Panc1 (cell line): ENCODE measurements at regions not wholly inside any gene's neighbourhood (a gene's known extent, or its start where the extent isn't known, plus 50 kb on each side); places are given as distances from the start of the nearest gene placed in this dataset.

Experiments
- ATAC-seq: fragments of 200-7000 bp; cut with Tn5 transposase; 2 replicates; pipeline ENCODE4 v1.9.1; 2020; ENCODE audit warnings: mild to moderate bottlenecking, moderate library complexity
- BruUV-seq: library from RNA; stranded (reverse); fragments of 400-500 nt; replicated peaks from 2 replicates; lab custom pipeline; 2021; lab: Mats Ljungman, UMichigan
- CTCF ChIA-PET: fragments of 300-600 bp; sonication (Branson Sonifier 250); formaldehyde crosslinking; loops from one replicate; lab custom pipeline; 2022; ENCODE audit warnings: antibody characterized with exemption; lab: Charles Lee
- POLR2A ChIA-PET: fragments of 300-600 bp; sonication (Branson Sonifier 250); formaldehyde crosslinking; loops from one replicate; lab custom pipeline; 2022; ENCODE audit warnings: antibody characterized with exemption; lab: Charles Lee
- DNase-seq: peaks from one replicate; pipeline ENCODE4 v3.0.0-alpha.2; 2010; ENCODE audit warnings: low read depth, low spot score
- H3K27ac ChIP-seq: 2 replicates; pipeline ENCODE4 v1.5.1; 2011; ENCODE audit warnings: mild to moderate bottlenecking, low read length, inconsistent platforms
- H3K27me3 ChIP-seq: fragments of 200-500 bp; sonication (Bioruptor generic); 2 replicates; pipeline ENCODE4 v1.6.0; 2014; ENCODE audit warnings: low read length, inconsistent platforms; ENCODE audit not compliant: control insufficient read depth, insufficient read depth
- H3K36me3 ChIP-seq: fragments of 200-500 bp; sonication (Bioruptor generic); 2 replicates; pipeline ENCODE4 v1.5.1; 2014; ENCODE audit warnings: inconsistent platforms, mild to moderate bottlenecking, low read length, moderate library complexity; ENCODE audit not compliant: control insufficient read depth, insufficient read depth
- H3K4me1 ChIP-seq: 2 replicates; pipeline ENCODE4 v1.5.1; 2011; ENCODE audit warnings: inconsistent platforms, mild to moderate bottlenecking, low read length, moderate library complexity; ENCODE audit not compliant: control insufficient read depth, insufficient read depth
- H3K4me3 ChIP-seq, 2 experiments: 2 replicates each; pipeline ENCODE4 v1.5.1; 2011 to 2012; ENCODE audit warnings: low read depth in 2 of 2, low read length in 2 of 2, mild to moderate bottlenecking in 2 of 2, inconsistent platforms in 1 of 2, moderate library complexity in 1 of 2
- H3K9me3 ChIP-seq: fragments of 200-500 bp; sonication (Bioruptor generic); 2 replicates; pipeline ENCODE4 v1.5.1; 2014; ENCODE audit warnings: low read depth, mild to moderate bottlenecking, inconsistent platforms, low read length, moderate library complexity; ENCODE audit not compliant: control insufficient read depth, insufficient read depth
- CTCF ChIP-seq: fragments of 450-650 bp; IDR thresholded peaks from 2 replicates; pipeline ENCODE4 v1.5.1; 2017; ENCODE audit warnings: mild to moderate bottlenecking
- POLR2AphosphoS5 ChIP-seq: IDR thresholded peaks from 2 replicates; pipeline ENCODE4 v1.6.1; 2012; ENCODE audit warnings: mild to moderate bottlenecking, low read depth, low read length, moderate library complexity
- REST ChIP-seq, 2 experiments: IDR thresholded peaks; 2 replicates each; pipeline ENCODE4 v1.6.1; 2011 to 2012; ENCODE audit warnings: low read depth in 2 of 2, control low read depth in 1 of 2, low read length in 1 of 2, mild to moderate bottlenecking in 1 of 2, moderate library complexity in 1 of 2; ENCODE audit not compliant: insufficient read depth in 1 of 2
- SIN3A ChIP-seq: IDR thresholded peaks from 2 replicates; pipeline ENCODE4 v1.6.1; 2012; ENCODE audit warnings: low read depth, mild to moderate bottlenecking, low read length, moderate library complexity, borderline replicate concordance; ENCODE audit not compliant: insufficient read depth
- TCF7L2 ChIP-seq: IDR thresholded peaks from 2 replicates; pipeline ENCODE4 v1.6.1; 2011; ENCODE audit warnings: mild to moderate bottlenecking, low read depth, low read length, inconsistent platforms
- in situ Hi-C: cut with HindIII; loops from 2 replicates; pipeline ENCODE4 v1.10.0; 2016; ENCODE audit warnings: low sequenced_read_pairs, low pct_unique_long_range_greater_than_20kb
- intact Hi-C: fragments of 100-400 bp; cut with micrococcal nuclease; formaldehyde crosslinking; loops from one replicate; pipeline ENCODE4 v1.10.0; 2022; ENCODE audit not compliant: unreplicated experiment

- H3K9me3 ChIP-seq = no peaks in the 10 kb centered on the region
- CTCF ChIA-PET = no interaction called here
Observed at GRCh38 chr2:3041841-3042600, 335.6 kb downstream of the EIPR1 start.

GRCh38 chr2:3041246-3041645, 336.4 kb downstream of the EIPR1 start:
- H3K27ac ChIP-seq = no peak overlapping the region
- BruUV-seq = no TSS peak
- ChIA-PET POLR2A (interaction anchor here (0.7 kb wide), 1 partner anchor 142 kb away, joined by 3 read pairs; no protein-coding TSS in a partner anchor), CTCF (no interaction called here)
- no peaks in the 10 kb centered on the region for H3K36me3 ChIP-seq
- no peaks in the 10 kb centered on the region for H3K9me3 ChIP-seq
- no peak overlapping the region for H3K4me3 ChIP-seq
- intact Hi-C loops (no loop called here), in situ Hi-C loops (no loop called here)
- no peaks in the 10 kb centered on the region for H3K4me1 ChIP-seq
- TF ChIP-seq REST (IDR thresholded peaks at IDR 0.05; ENCODE audit: insufficient read depth in 1 of 2, low read depth in 2 of 2, low read length in 1 of 2) (no peak), CTCF (no peak), POLR2AphosphoS5 (no peak), SIN3A (no peak), TCF7L2 (no peak)
- DNase-seq (no peak), ATAC-seq (no peak)
- no peaks in the 10 kb centered on the region for H3K27me3 ChIP-seq

More at GRCh38 chr2:3041841-3042600, 335.6 kb downstream of the EIPR1 start:
- Histone ChIP-seq H3K27ac (no peak overlapping the region), H3K36me3 (no peaks in the 10 kb centered on the region), H3K4me3 (no peak overlapping the region), H3K4me1 (no peaks in the 10 kb centered on the region), H3K27me3 (no peaks in the 10 kb centered on the region)
- no peak for TF ChIP-seq TCF7L2
- no peak for TF ChIP-seq CTCF
- TF ChIP-seq REST (IDR thresholded peaks at IDR 0.05; ENCODE audit: insufficient read depth in 1 of 2, low read depth in 2 of 2, low read length in 1 of 2) = no peak
- TF ChIP-seq POLR2AphosphoS5 = no peak
- no peak for TF ChIP-seq SIN3A
- ATAC-seq (no peak), DNase-seq (no peak)
- POLR2A ChIA-PET = no interaction called here
- no TSS peak for BruUV-seq
- in situ Hi-C loops = no loop called here
- intact Hi-C loops = no loop called here
